NCI-H1930 (cell line): ENCODE measurements at regions not wholly inside any gene's neighbourhood (a gene's known extent, or its start where the extent isn't known, plus 50 kb on each side); places are given as distances from the start of the nearest gene placed in this dataset.

Experiments used
- DNase-seq, 2 experiments: peaks; one replicate each; lab custom pipeline; 2025; lab: John Stamatoyannopoulos, UW

DNA sequence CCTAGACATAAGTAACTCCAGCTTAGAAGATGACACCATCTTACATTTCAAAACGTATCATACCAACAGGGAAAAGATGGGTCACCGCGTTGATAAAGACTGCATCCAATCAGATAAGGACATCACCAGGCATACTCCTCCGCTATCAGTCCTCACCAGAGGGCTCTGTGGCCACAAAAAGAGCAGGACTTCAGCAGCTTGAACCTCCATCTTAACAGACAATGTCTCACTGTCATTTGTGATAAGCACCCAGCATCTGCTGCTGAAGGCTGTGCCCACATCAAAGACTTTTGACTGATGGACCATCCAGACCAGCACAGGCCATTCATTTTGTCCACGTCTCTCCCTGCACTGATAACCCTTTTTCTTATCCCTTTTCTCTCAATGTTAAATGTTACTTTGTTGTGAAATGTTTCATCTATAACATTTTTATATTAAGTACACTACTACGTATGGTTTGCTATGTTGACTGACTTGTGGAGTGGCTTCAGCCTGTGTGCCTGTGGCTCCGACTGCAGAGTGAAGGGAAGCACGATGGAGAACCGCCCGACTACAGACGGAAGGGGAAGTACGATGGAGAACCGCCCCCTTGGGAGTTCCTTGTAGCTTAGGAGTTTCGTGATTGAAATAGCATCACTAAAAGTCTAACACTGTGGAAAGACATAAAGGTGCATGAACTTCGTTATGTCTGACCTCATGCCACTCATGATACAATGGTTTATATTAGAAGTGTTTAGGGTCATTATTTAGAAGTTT, 595.4 kb upstream of the AGA start:
- no peak for DNase-seq

GRCh38 chr4:178056996-178057395, 614.8 kb upstream of the AGA start:
- no peak for DNase-seq

- no peak for DNase-seq
These were observed 621.3 kb upstream of the AGA start for GRCh38 chr4:178063568-178063967.

DNA sequence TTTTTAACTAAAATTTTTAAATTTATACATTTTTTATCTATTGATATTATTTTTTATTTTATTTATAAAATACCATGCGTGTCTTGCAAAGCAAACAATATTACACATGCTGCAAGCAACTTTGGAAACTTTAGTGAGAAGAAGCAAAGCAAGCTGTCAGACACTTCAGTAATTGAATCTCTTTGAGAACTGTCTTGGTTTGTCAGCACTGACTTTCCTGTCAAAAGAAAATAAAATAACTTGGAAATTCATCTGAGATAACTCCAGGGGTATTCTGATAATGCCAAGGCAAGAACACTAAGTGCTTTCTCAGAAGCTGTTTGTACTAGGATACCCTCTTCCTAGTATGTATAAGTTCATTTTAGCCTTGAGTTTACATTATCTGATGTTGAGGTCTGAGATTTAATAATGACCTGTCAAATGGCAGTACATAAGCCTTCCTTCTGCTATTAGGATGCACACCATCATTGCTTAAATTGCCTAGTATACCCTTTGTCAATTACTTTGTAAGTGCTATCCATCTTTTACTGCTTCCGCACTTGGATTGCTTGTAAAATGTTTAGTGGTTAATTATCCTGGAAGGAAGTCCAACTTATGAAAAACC, 624.2 kb upstream of the AGA start:
- no peak for DNase-seq

- no peak for DNase-seq
These were observed 625.9 kb upstream of the AGA start for GRCh38 chr4:178068136-178068535.

DNA sequence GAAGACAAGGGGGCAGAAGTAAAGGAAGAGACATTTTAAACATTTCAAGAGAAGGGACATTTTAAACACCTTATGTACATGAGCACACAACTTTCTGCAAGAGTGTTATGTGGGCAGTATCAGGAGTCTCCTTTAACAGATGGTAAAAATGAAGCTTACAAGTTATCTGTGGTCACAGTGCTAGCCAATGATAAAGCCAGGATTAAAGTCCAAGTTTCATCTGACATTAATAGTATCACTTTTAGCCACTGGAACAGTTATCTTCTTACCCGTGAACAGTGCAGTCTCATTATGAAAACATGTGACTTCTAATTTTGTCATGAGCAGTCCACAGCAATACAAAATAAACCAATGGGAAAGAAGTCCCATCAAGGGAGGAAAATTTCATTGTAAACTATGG, 627.9 kb upstream of the AGA start:
- DNase-seq = no peak

GRCh38 chr4:178080312-178080711, 638.1 kb upstream of the AGA start:
- no peak for DNase-seq

- DNase-seq = no peak
These were observed 638.9 kb upstream of the AGA start for GRCh38 chr4:178081176-178081575.

GRCh38 chr4:178081896-178082295, 639.7 kb upstream of the AGA start:
- no peak for DNase-seq

DNA sequence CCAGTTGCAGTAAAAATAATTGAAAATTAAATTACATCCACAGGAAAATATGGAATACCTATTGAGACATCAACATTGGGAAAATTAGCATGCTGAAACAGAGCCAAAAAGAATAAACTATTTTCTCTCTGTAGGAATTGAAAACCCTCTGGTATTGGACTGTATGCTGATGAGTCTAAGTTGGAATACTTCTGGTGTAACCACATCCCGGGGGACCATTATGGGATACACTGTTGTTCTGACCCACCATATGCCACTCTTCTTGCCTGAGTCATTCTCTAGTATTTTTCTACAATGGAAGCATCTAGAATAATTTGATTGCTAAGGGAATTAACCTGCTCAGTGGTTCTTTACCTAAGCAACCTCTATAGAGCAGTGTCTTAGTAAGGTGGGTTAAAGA, 640.7 kb upstream of the AGA start:
- no peak for DNase-seq

DNA sequence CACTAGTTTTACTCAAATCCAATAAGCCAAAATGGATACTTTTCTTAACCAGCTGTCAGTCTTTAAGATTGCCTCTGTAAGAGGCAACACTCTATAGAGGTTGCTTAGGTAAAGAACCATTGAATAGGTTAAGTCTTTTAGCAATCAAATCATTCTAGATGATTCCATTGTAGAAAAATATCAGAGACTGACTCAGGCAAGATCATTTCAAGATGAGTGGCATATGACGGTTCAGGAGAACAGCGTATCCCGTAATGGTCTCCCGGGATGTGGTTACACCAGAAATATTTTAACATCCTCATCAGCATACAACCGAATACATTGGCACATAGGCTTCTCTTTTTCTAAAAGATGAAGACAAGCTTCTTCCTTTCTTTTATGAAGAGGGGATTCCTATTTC, 641.7 kb upstream of the AGA start:
- DNase-seq = no peak

DNA sequence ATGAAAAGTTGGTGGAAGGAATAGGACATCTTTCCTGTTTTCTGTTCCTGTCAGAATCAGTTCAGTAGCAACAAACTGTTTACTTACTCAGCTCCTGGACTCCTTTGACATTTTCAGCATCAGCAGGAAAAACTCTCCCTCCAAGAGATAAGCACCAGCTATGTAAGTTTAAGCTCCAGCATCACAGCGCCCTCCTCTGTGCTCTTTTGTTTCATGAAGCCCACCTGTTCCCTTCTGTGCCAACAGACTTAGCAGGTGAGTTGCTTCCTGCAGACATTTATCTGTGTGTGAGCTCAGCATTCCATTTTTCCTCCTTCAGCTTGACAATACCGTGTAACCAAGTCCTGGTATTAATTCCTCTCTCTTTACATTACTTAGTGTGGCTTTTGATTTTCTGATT, 644.1 kb upstream of the AGA start:
- no peak for DNase-seq

GRCh38 chr4:178090640-178091411, 648.6 kb upstream of the AGA start:
- DNase-seq = no peak

GRCh38 chr4:178102139-178102538, 659.9 kb upstream of the AGA start:
- no peak for DNase-seq

DNA sequence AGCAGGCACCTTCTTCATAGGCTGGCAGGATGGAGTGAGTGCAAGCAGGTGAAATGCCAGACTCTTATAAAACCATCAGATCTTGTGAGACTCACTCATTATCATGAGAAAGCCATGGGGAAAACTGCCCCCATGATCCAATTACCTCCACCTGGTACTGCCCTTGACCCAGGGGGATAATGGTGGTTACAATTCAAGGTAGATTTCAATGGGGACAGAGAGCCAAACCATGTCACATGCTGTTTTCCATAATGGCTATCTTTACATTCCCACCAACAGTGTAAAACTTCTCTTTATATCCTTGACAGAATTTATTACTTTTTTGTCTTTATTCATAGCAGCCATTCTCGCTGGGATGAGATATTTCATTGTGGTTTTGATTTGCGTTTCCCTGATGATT, 663.0 kb upstream of the AGA start:
- peak; percentile 11 to 15 for DNase-seq

GRCh38 chr4:178136736-178137345, 694.6 kb upstream of the AGA start:
- no peak for DNase-seq

- DNase-seq = no peak
These were observed 695.7 kb upstream of the AGA start for GRCh38 chr4:178137732-178138471.

DNA sequence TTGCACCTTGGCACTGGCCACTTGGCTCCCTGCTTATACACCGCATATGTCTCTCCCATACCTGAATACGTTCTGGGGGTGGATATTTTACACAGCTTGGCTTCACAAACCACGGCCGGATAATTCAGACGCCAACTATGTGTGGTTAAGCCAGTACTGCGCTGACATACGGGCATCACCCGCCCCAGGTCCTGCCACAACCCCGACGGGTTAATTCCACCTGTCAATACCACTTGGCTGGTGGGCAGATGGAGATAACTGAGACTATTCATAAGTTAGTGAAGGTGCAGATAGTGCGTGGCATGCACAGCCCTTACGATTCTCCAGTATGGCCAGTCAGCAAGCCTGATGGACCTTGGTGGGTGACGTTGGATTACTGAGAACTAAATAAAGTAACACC, 696.3 kb upstream of the AGA start:
- no peak for DNase-seq

DNA sequence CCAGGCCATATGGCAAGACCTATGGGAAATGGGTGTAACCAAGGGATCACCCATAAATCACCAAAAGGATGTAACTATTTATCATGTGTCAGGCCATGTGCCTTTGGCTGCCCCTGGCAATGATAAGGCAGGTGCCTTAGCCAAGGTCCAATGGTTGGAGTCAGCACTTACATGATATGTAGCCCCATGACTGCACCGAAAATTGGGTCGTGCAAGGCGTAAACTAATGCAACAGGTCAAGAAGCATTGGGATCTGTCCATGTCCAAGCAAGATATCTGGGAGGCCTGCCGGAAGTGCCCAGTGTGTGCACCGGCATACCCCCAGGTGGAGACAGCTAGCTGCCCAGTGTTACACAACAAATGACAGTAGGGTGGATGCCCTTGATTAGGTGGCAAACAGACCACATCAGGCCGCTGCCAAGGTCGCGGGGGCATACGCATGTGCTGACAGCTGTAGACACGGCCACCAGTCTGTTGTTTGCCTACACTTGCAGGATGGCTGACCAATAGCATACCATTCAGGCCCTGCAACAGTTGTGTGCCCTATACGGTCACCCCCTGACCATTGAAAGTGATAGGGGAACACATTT, 698.2 kb upstream of the AGA start:
- DNase-seq = no peak

DNA sequence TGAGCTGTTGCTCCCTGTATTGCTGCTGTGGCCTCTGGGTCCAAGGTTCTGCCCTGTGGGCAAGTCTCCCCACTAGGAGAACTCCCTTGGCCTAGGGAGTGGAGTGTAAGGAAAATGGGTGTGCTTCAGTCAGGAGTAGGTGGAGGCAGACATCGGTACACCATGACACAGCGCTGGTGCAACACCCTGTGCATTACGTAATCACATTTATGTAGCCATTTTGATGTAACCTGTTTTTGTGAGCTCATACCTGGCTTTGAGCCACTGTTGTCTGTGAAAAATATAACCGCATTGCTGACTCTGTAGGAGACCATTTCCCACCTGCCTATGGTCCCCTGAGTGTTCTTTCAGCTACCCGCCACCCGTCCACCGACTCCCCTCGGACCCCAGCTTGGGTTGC, 700.5 kb upstream of the AGA start:
- DNase-seq = no peak

GRCh38 chr4:178148106-178148505, 705.9 kb upstream of the AGA start:
- DNase-seq = no peak
